Heart left ventricle (tissue), 13 donors: ENCODE measurements at regions not wholly inside any gene's neighbourhood (a gene's known extent, or its start where the extent isn't known, plus 50 kb on each side); places are given as distances from the start of the nearest gene placed in this dataset.

Source experiments
- POLR2A ChIP-seq, 2 donors: fragments of 450-650 bp; IDR thresholded peaks; one replicate each; pipeline ENCODE4 v1.6.1; 2017; ENCODE audit warnings: antibody characterized with exemption in 2 of 2, mild to moderate bottlenecking in 2 of 2, moderate library complexity in 2 of 2
- TF ChIP-seq, protein P1 (sequence below), 12 donors: fragments of 200-600 bp; sonication (generic) in 4 of 12; IDR thresholded peaks; one replicate each; pipeline versions ENCODE4 v1.5.0 to v1.8.0; 2018 to 2022; ENCODE audit warnings: antibody characterized with exemption in 12 of 12, mild to moderate bottlenecking in 5 of 12
- donor health status: ischemic (EF 13 %, LVEDD 7.1; RV severe dilation, severe dysfunction).
- donor health status: DM: no; HTN: yes; CAD: no.
- donor health status: DM: no; HTN: no; CAD: no.
- donor health status: ischemic (EF 25% LVEDD 6.9; RV normal size, moderate dysfunction).
- donor health status: ischemic (EF 25% LVEDD 5.7; RV mildly dilated, moderate dysfunction).
- donor health status: ischemic (EF 35%, LVEDD 5.7; RV mildly dilated, moderate dysfunction).
- donor health status: nonischemic (EF 11% LVEDD 7.7; RV severe dilation, severe dysfunction).
- donor health status: DM: yes; HTN: yes; CAD: no.
- donor health status: PGD.
- donor health status: ischemic (EF 29% LVEDD 5.4; RV normal size, mild dysfunction).
- donor health status: nonischemic (EF 23%, LVEDD 6.1; RV moderate dilation, normal function).

- TF ChIP-seq, protein P1, sequence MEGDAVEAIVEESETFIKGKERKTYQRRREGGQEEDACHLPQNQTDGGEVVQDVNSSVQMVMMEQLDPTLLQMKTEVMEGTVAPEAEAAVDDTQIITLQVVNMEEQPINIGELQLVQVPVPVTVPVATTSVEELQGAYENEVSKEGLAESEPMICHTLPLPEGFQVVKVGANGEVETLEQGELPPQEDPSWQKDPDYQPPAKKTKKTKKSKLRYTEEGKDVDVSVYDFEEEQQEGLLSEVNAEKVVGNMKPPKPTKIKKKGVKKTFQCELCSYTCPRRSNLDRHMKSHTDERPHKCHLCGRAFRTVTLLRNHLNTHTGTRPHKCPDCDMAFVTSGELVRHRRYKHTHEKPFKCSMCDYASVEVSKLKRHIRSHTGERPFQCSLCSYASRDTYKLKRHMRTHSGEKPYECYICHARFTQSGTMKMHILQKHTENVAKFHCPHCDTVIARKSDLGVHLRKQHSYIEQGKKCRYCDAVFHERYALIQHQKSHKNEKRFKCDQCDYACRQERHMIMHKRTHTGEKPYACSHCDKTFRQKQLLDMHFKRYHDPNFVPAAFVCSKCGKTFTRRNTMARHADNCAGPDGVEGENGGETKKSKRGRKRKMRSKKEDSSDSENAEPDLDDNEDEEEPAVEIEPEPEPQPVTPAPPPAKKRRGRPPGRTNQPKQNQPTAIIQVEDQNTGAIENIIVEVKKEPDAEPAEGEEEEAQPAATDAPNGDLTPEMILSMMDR (IDR thresholded peaks at IDR 0.05): no peak
- no peak for TF ChIP-seq POLR2A (IDR thresholded peaks at IDR 0.05)
Observed at GRCh38 chr2:3042601-3043585, 334.7 kb downstream of the EIPR1 start.
